Hepatocyte (in vitro differentiated cells): ENCODE measurements at regions not wholly inside any gene's neighbourhood (a gene's known extent, or its start where the extent isn't known, plus 50 kb on each side); places are given as distances from the start of the nearest gene placed in this dataset.

ENCODE experiments used
- DNase-seq: peaks from one replicate; pipeline ENCODE4 v3.0.0-alpha.2; 2016; ENCODE audit warnings: low spot score
- H2AFZ ChIP-seq: fragments of 200-600 bp; sonication (generic); 2 replicates; pipeline ENCODE4 v1.6.0; 2016; ENCODE audit warnings: antibody characterized with exemption, mild to moderate bottlenecking
- H3K27ac ChIP-seq: fragments of 200-600 bp; sonication (generic); 2 replicates; pipeline ENCODE4 v1.5.1; 2016; ENCODE audit warnings: mild to moderate bottlenecking
- H3K27me3 ChIP-seq: fragments of 200-600 bp; sonication (generic); 2 replicates; pipeline ENCODE4 v1.6.1; 2016
- H3K36me3 ChIP-seq: fragments of 200-600 bp; sonication (generic); replicated peaks from 2 replicates; pipeline ENCODE4 v1.5.1; 2016; ENCODE audit warnings: low read depth; ENCODE audit not compliant: insufficient read depth
- H3K4me1 ChIP-seq: fragments of 200-600 bp; sonication (generic); 2 replicates; pipeline ENCODE4 v1.5.1; 2016; ENCODE audit warnings: mild to moderate bottlenecking, moderate library complexity; ENCODE audit not compliant: insufficient read depth
- H3K4me2 ChIP-seq: fragments of 200-600 bp; sonication (generic); 2 replicates; pipeline ENCODE4 v1.6.0; 2016
- H3K4me3 ChIP-seq: fragments of 200-600 bp; sonication (generic); 2 replicates; pipeline ENCODE4 v1.5.1; 2016; ENCODE audit warnings: mild to moderate bottlenecking
- H3K79me2 ChIP-seq: fragments of 200-600 bp; sonication (generic); 2 replicates; pipeline ENCODE4 v1.6.0; 2017; ENCODE audit warnings: mild to moderate bottlenecking
- H3K9me2 ChIP-seq: fragments of 200-600 bp; sonication (generic); replicated peaks from 2 replicates; pipeline ENCODE4 v1.6.0; 2017; ENCODE audit warnings: mild to moderate bottlenecking; ENCODE audit not compliant: insufficient read depth
- H3K9me3 ChIP-seq: fragments of 200-600 bp; sonication (generic); 2 replicates; pipeline ENCODE4 v1.5.1; 2016; ENCODE audit warnings: low read depth, mild to moderate bottlenecking
- H4K20me1 ChIP-seq: fragments of 200-600 bp; sonication (generic); 2 replicates; pipeline ENCODE4 v1.6.0; 2016; ENCODE audit warnings: mild to moderate bottlenecking; ENCODE audit not compliant: insufficient read depth, poor library complexity, severe bottlenecking
- EZH2 ChIP-seq: fragments of 200-600 bp; sonication (generic); IDR thresholded peaks from 2 replicates; pipeline ENCODE4 v1.6.1; 2016; ENCODE audit warnings: antibody characterized with exemption, mild to moderate bottlenecking, borderline replicate concordance
- EZH2phosphoT487 ChIP-seq: fragments of 200-600 bp; sonication (generic); IDR thresholded peaks from one replicate; pipeline ENCODE4 v1.6.1; 2018; ENCODE audit warnings: antibody characterized with exemption, mild to moderate bottlenecking, low read depth, moderate library complexity; ENCODE audit not compliant: unreplicated experiment, severe bottlenecking
- whole genome bisulfite sequencing: methylation state at CpG from one replicate; pipeline ENCODE4 v1.1.6; 2016; ENCODE audit warnings: low lambda C conversion rate; ENCODE audit errors: missing lambda C conversion rate; 5-methylcytosine and 5-hydroxymethylcytosine counted together
- TF ChIP-seq, protein P1 (sequence below): fragments of 200-600 bp; sonication (generic); IDR thresholded peaks from 2 replicates; pipeline ENCODE4 v1.5.1; 2016; ENCODE audit warnings: antibody characterized with exemption, mild to moderate bottlenecking; ENCODE audit not compliant: poor library complexity

DNA sequence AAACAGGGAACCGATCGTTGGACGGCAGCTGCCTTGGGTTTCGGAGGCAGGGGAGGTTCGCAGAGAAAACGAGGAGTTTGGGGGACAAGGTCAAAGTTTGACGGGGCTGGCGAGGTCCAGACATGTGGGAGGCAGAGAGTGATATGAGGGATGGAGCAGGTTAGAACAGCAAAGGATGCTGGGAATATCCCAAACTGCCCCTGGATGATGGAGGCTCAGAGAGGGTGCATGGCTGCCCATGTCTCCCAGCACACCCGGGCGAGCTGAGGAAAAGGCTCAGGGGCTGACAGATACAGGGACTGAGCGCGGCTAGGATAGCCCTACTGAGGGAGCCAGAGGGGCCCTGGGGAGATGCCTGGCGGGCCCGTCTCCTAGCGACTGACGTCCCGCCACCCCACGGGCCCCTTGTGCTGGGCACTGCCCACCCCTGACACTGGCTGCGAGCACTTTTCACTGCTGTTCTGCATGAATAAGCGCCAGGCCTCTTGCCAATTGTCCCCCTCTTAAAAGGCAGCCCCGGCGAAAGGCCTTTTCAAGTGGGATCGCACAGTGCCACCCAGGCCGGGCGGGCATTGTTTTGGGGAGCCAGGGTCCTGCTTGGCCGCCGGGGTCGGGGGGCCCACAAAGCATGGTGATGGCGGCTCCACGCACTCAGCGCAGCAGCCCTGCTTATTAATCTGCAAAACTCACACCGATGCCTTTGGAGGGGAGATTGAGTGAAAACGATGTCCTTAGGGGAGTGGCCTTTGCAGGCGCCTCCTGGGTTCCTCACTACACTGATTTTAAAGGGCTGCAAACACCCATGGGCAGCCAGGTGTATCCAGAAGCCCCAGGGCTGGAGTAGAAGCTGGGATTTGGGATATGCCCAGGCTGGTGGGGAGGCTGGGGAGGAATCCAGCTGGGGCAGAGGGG lies 90.0 kb upstream of the LINC01488 start:
- H3K4me2 ChIP-seq = no peak overlapping the region
- no peaks in the 10 kb centered on the region for H3K9me2 ChIP-seq
- no peak overlapping the region for H3K27ac ChIP-seq
- H3K4me1 ChIP-seq = no peaks in the 10 kb centered on the region
- no peaks in the 10 kb centered on the region for H3K36me3 ChIP-seq
- H3K9me3 ChIP-seq = peaks cover 11% of the 10 kb centered on the region
- no peak overlapping the region for H2AFZ ChIP-seq
- no peak overlapping the region for H3K4me3 ChIP-seq
- DNase-seq = no peak
- H3K27me3 ChIP-seq = no peaks in the 10 kb centered on the region
- no peak for TF ChIP-seq EZH2phosphoT487
- TF ChIP-seq, protein P1, sequence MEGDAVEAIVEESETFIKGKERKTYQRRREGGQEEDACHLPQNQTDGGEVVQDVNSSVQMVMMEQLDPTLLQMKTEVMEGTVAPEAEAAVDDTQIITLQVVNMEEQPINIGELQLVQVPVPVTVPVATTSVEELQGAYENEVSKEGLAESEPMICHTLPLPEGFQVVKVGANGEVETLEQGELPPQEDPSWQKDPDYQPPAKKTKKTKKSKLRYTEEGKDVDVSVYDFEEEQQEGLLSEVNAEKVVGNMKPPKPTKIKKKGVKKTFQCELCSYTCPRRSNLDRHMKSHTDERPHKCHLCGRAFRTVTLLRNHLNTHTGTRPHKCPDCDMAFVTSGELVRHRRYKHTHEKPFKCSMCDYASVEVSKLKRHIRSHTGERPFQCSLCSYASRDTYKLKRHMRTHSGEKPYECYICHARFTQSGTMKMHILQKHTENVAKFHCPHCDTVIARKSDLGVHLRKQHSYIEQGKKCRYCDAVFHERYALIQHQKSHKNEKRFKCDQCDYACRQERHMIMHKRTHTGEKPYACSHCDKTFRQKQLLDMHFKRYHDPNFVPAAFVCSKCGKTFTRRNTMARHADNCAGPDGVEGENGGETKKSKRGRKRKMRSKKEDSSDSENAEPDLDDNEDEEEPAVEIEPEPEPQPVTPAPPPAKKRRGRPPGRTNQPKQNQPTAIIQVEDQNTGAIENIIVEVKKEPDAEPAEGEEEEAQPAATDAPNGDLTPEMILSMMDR = no peak
- no peak for TF ChIP-seq EZH2
- no peaks in the 10 kb centered on the region for H4K20me1 ChIP-seq
- 95% methylated on average over 34 of the region's 34 CpGs for WGBS
- no peaks in the 10 kb centered on the region for H3K79me2 ChIP-seq

DNA sequence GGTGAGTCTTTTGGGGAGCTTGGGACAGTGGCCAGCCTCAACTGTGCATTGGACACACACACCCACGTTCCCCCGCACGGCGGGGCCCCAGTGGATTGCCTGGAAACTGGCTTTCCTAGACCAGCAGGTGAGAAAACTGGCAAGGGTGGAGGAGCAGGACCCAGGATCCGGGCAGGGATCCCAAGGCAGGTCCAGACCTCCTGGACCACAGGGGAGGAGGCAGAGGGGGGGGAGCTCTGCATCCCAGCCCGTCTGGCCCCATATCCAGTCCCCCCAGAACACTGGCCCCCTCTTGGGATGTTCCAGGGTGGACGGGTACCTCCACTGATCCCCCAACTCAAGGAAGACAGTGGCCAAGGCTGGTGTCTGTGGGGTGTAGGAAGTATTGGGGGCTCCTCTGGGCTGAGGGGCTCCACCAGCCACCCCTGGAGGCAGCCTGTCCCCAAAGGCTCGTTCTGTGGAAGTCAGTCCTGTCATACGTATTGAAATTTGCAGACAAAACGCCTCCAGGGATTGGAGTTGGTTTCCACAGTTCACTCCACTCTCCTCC lies 89.3 kb upstream of the LINC01488 start:
- no peaks in the 10 kb centered on the region for H4K20me1 ChIP-seq
- no peaks in the 10 kb centered on the region for H3K9me2 ChIP-seq
- no peak overlapping the region for H2AFZ ChIP-seq
- no peak overlapping the region for H3K4me2 ChIP-seq
- WGBS = 88% methylated on average over 9 of the region's 10 CpGs
- H3K79me2 ChIP-seq = no peaks in the 10 kb centered on the region
- H3K9me3 ChIP-seq = peaks cover 11% of the 10 kb centered on the region
- no peaks in the 10 kb centered on the region for H3K27me3 ChIP-seq
- TF ChIP-seq EZH2 (no peak), EZH2phosphoT487 (no peak)
- TF ChIP-seq, protein P1 = no peak
- no peak overlapping the region for H3K4me3 ChIP-seq
- no peaks in the 10 kb centered on the region for H3K36me3 ChIP-seq
- H3K27ac ChIP-seq = no peak overlapping the region
- H3K4me1 ChIP-seq = no peaks in the 10 kb centered on the region
- no peak for DNase-seq

DNA sequence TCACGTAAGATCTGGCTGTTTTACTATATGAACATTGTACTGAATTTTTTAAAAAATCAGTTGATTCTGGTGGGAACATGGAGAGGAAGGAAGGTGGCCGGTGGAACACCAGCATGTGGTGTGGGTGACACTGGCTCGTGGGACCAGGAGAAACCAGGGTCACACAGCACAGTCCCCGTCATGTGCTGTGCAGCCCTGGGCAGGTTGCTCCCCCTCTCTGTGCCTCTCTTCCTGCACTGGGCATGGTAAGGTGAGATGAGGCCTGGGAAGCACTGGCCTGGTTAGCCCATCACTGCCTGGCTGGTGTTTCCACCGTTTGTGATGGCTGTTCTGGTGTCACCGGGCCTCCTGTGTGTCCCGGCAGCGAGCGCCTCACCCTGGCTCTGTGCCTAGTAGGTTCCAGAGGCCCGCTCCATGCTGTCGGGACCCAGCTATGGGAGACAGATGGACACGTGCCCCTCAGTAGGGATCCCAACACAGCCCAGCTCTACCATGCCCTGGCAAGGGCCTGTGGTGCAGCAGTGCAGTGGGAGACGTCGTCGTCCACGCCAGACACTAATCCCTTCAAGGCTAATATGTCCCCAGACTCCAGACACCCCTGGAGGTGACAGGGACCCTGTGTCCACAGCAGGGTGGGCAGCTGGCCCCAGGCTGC lies 88.2 kb upstream of the LINC01488 start:
- no peaks in the 10 kb centered on the region for H3K9me2 ChIP-seq
- no peak overlapping the region for H3K4me2 ChIP-seq
- TF ChIP-seq, protein P1 = no peak
- no peak for TF ChIP-seq EZH2
- no peak for TF ChIP-seq EZH2phosphoT487
- peaks cover 2% of the 10 kb centered on the region for H3K9me3 ChIP-seq
- no peak overlapping the region for H3K4me3 ChIP-seq
- no peak overlapping the region for H2AFZ ChIP-seq
- no peaks in the 10 kb centered on the region for H3K27me3 ChIP-seq
- no peak overlapping the region for H3K27ac ChIP-seq
- no peaks in the 10 kb centered on the region for H4K20me1 ChIP-seq
- 96% methylated on average over 16 of the region's 16 CpGs for WGBS
- no peaks in the 10 kb centered on the region for H3K4me1 ChIP-seq
- no peaks in the 10 kb centered on the region for H3K36me3 ChIP-seq
- DNase-seq = no peak
- H3K79me2 ChIP-seq = no peaks in the 10 kb centered on the region
